SK-N-SH (cell line): ENCODE measurements at regions not wholly inside any gene's neighbourhood (a gene's known extent, or its start where the extent isn't known, plus 50 kb on each side); places are given as distances from the start of the nearest gene placed in this dataset.

Experiments used
- CTCF ChIA-PET: fragments of 300-600, 350-600 bp; formaldehyde crosslinking; extraction: SDS; loops from one replicate; lab custom pipeline; 2021; lab: Yijun Ruan, JAX
- POLR2A ChIA-PET: fragments of 350-600 bp; sonication (Branson Sonifier 250); formaldehyde crosslinking; extraction: SDS; loops from one replicate; lab custom pipeline; 2020; ENCODE audit warnings: antibody characterized with exemption, inconsistent platforms; lab: Yijun Ruan, JAX
- DNase-seq: peaks from one replicate; pipeline ENCODE4 v3.0.0; 2012
- H2AFZ ChIP-seq: fragments of 200-600 bp; sonication (generic); 2 replicates; pipeline ENCODE4 v1.8.1; 2016; ENCODE audit warnings: antibody characterized with exemption, mild to moderate bottlenecking, low read depth
- H3F3A ChIP-seq: fragments of 200-600 bp; sonication (generic); replicated peaks from 2 replicates; pipeline ENCODE3; 2016; ENCODE audit warnings: antibody characterized with exemption, mild to moderate bottlenecking; ENCODE audit not compliant: insufficient read depth
- H3K27ac ChIP-seq, 2 experiments: fragments of 200-500 bp in 1 of 2; fragments of 200-600 bp in 1 of 2; sonication (Bioruptor generic) in 1 of 2; sonication (generic), shearing (Covaris generic) in 1 of 2; 2 replicates each; pipeline versions ENCODE4 v1.5.1 to v1.6.1; 2014 to 2016; ENCODE audit warnings: low read depth in 2 of 2, inconsistent platforms in 1 of 2, low read length in 1 of 2, mild to moderate bottlenecking in 1 of 2, mixed read lengths in 1 of 2
- H3K27me3 ChIP-seq: fragments of 200-600 bp; sonication (generic), shearing (Covaris generic); 2 replicates; pipeline ENCODE4 v1.6.1; 2016; ENCODE audit warnings: mixed run types; ENCODE audit not compliant: insufficient read depth
- H3K36me3 ChIP-seq, 2 experiments: fragments of 200-500 bp in 1 of 2; fragments of 200-600 bp in 1 of 2; sonication (Bioruptor generic) in 1 of 2; sonication (generic) in 1 of 2; replicated peaks in 1 of 2; 2 replicates each; pipeline versions ENCODE3 to v1.5.1; 2014 to 2016; ENCODE audit warnings: low read length in 1 of 2, mild to moderate bottlenecking in 1 of 2; ENCODE audit not compliant: insufficient read depth in 2 of 2, control insufficient read depth in 1 of 2
- H3K4me1 ChIP-seq, 2 experiments: fragments of 200-500 bp in 1 of 2; fragments of 200-600 bp in 1 of 2; sonication (Bioruptor generic) in 1 of 2; sonication (generic), shearing (Covaris generic) in 1 of 2; 2 replicates each; pipeline versions ENCODE4 v1.5.1 to v1.6.1; 2014 to 2016; ENCODE audit warnings: low read depth in 1 of 2, low read length in 1 of 2, mixed run types in 1 of 2; ENCODE audit not compliant: insufficient read depth in 2 of 2, control insufficient read depth in 1 of 2
- H3K4me2 ChIP-seq: fragments of 200-600 bp; sonication (generic), shearing (Covaris generic); 2 replicates; pipeline ENCODE4 v1.6.1; 2017; ENCODE audit warnings: mixed run types
- H3K4me3 ChIP-seq, 2 experiments: fragments of 200-500 bp in 1 of 2; fragments of 200-600 bp in 1 of 2; sonication (Bioruptor generic) in 1 of 2; sonication (generic), shearing (Covaris generic) in 1 of 2; 2 replicates each; pipeline versions ENCODE4 v1.5.1 to v1.8.1; 2014 to 2016; ENCODE audit warnings: low read depth in 2 of 2, inconsistent platforms in 1 of 2, low read length in 1 of 2, mild to moderate bottlenecking in 1 of 2, mixed read lengths in 1 of 2, moderate library complexity in 1 of 2
- H3K79me2 ChIP-seq: fragments of 200-600 bp; sonication (generic); 2 replicates; pipeline ENCODE4 v1.8.1; 2017; ENCODE audit warnings: mild to moderate bottlenecking; ENCODE audit not compliant: insufficient read depth
- H3K9ac ChIP-seq: fragments of 200-600 bp; sonication (generic); 2 replicates; pipeline ENCODE4 v1.6.1; 2017; ENCODE audit warnings: mixed run types
- H3K9me2 ChIP-seq: fragments of 200-600 bp; sonication (generic); 2 replicates; pipeline ENCODE4 v1.6.1; 2017; ENCODE audit warnings: mixed run types
- H3K9me3 ChIP-seq: fragments of 200-600 bp; sonication (generic); 2 replicates; pipeline ENCODE4 v1.6.1; 2017; ENCODE audit warnings: mixed run types, mild to moderate bottlenecking, moderate library complexity
- H4K20me1 ChIP-seq: fragments of 200-600 bp; sonication (generic); 2 replicates; pipeline ENCODE4 v1.6.1; 2017; ENCODE audit warnings: mild to moderate bottlenecking, mixed run types; ENCODE audit not compliant: insufficient read depth
- ELF1 ChIP-seq: IDR thresholded peaks from 2 replicates; pipeline ENCODE4 v1.4.0; 2012
- EZH2phosphoT487 ChIP-seq: fragments of 200-600 bp; sonication (generic); IDR thresholded peaks from 2 replicates; pipeline ENCODE4 v1.6.1; 2017; ENCODE audit warnings: low read depth, mixed run types, mild to moderate bottlenecking, antibody characterized with exemption, moderate library complexity, borderline replicate concordance
- FOSL2 ChIP-seq: IDR thresholded peaks from 2 replicates; pipeline ENCODE4 v1.4.0; 2012; ENCODE audit warnings: low read depth, mild to moderate bottlenecking, moderate library complexity, borderline replicate concordance
- FOXJ3 ChIP-seq: sonication (generic); formaldehyde crosslinking; IDR thresholded peaks from 2 replicates; pipeline ENCODE4 v1.5.1; 2020; ENCODE audit warnings: mild to moderate bottlenecking, missing genetic modification reagents
- MAX ChIP-seq: IDR thresholded peaks from 2 replicates; pipeline ENCODE4 v1.4.0; 2012; ENCODE audit warnings: low read depth
- MEF2A ChIP-seq: IDR thresholded peaks from 2 replicates; pipeline ENCODE4 v1.4.0; 2012; ENCODE audit warnings: low read depth, borderline replicate concordance
- NFIC ChIP-seq: IDR thresholded peaks from 2 replicates; pipeline ENCODE4 v1.4.0; 2012; ENCODE audit warnings: borderline replicate concordance
- NRF1 ChIP-seq: IDR thresholded peaks from 2 replicates; pipeline ENCODE4 v1.6.1; 2012; ENCODE audit warnings: low read depth, mild to moderate bottlenecking, low read length
- PBX3 ChIP-seq: IDR thresholded peaks from 2 replicates; pipeline ENCODE4; 2012
- POLR2AphosphoS5 ChIP-seq: IDR thresholded peaks from 2 replicates; pipeline ENCODE4 v1.6.1; 2012; ENCODE audit warnings: low read depth, low read length
- RCOR1 ChIP-seq: fragments of 150-350 bp; IDR thresholded peaks from 2 replicates; pipeline ENCODE4 v1.6.1; 2017; ENCODE audit warnings: antibody characterized with exemption, low read length
- RFX5 ChIP-seq: IDR thresholded peaks from 2 replicates; pipeline ENCODE4 v1.6.1; 2012; ENCODE audit warnings: mild to moderate bottlenecking, improper control_type of control experiment, low read length
- SMC3 ChIP-seq: IDR thresholded peaks from 2 replicates; pipeline ENCODE4 v1.6.1; 2012; ENCODE audit warnings: low read depth, low read length, improper control_type of control experiment
- TCF12 ChIP-seq: IDR thresholded peaks from 2 replicates; pipeline ENCODE4 v1.4.0; 2012
- YY1 ChIP-seq: IDR thresholded peaks from 2 replicates; pipeline ENCODE4 v1.4.0; 2012; ENCODE audit warnings: low read depth, mild to moderate bottlenecking
- ZBTB33 ChIP-seq: IDR thresholded peaks from 2 replicates; pipeline ENCODE4 v1.4.0; 2012; ENCODE audit warnings: low read depth, borderline replicate concordance
- WGBS: methylation state at CpG from one replicate; pipeline ENCODE4 v1.1.6; 2017; ENCODE audit warnings: low lambda C conversion rate; 5-methylcytosine and 5-hydroxymethylcytosine counted together
- TF ChIP-seq, protein P1 (sequence below): IDR thresholded peaks from 2 replicates; pipeline ENCODE4 v1.4.0; 2012; ENCODE audit warnings: low read depth, borderline replicate concordance
- TF ChIP-seq, protein P2 (sequence below): fragments of 150-350 bp; IDR thresholded peaks from 2 replicates; pipeline ENCODE4 v1.6.1; 2016; ENCODE audit warnings: mild to moderate bottlenecking, low read depth, low read length

- Histone ChIP-seq H3K27me3 (no peaks in the 10 kb centered on the region), H3K27ac (no peak overlapping the region), H3K4me1 (no peaks in the 10 kb centered on the region), H4K20me1 (no peaks in the 10 kb centered on the region), H3K36me3 (no peaks in the 10 kb centered on the region), H3K79me2 (no peaks in the 10 kb centered on the region), H3F3A (no peaks in the 10 kb centered on the region), H3K9ac (no peak overlapping the region), H3K4me2 (no peak overlapping the region), H2AFZ (no peak overlapping the region), H3K4me3 (no peak overlapping the region), H3K9me3 (no peaks in the 10 kb centered on the region), H3K9me2 (no peaks in the 10 kb centered on the region)
- ChIA-PET CTCF (no interaction called here), POLR2A (no interaction called here)
- WGBS = 49% methylated on average over 3 of the region's 3 CpGs
- TF ChIP-seq YY1 (no peak), EZH2phosphoT487 (no peak), ZBTB33 (no peak), TCF12 (no peak), SMC3 (no peak), RFX5 (no peak), FOSL2 (no peak), MAX (no peak), RCOR1 (no peak), NFIC (no peak), FOXJ3 (CRISPR knock-in tag) (no peak), MEF2A (no peak), NRF1 (no peak), ELF1 (no peak), POLR2AphosphoS5 (no peak), PBX3 (no peak)
- TF ChIP-seq, protein P1, sequence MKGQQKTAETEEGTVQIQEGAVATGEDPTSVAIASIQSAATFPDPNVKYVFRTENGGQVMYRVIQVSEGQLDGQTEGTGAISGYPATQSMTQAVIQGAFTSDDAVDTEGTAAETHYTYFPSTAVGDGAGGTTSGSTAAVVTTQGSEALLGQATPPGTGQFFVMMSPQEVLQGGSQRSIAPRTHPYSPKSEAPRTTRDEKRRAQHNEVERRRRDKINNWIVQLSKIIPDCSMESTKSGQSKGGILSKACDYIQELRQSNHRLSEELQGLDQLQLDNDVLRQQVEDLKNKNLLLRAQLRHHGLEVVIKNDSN = no peak
- TF ChIP-seq, protein P2, sequence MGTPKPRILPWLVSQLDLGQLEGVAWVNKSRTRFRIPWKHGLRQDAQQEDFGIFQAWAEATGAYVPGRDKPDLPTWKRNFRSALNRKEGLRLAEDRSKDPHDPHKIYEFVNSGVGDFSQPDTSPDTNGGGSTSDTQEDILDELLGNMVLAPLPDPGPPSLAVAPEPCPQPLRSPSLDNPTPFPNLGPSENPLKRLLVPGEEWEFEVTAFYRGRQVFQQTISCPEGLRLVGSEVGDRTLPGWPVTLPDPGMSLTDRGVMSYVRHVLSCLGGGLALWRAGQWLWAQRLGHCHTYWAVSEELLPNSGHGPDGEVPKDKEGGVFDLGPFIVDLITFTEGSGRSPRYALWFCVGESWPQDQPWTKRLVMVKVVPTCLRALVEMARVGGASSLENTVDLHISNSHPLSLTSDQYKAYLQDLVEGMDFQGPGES = no peak
- no peak for DNase-seq
These were observed 180.5 kb upstream of the RIOK2 start for GRCh38 chr5:97363577-97363976.
